DMS 273 treated with DMSO at 0.1 percent for 48 hours (cell line): ENCODE measurements at regions not wholly inside any gene's neighbourhood (a gene's known extent, or its start where the extent isn't known, plus 50 kb on each side); places are given as distances from the start of the nearest gene placed in this dataset.
"Not testable (repeated sequence)": the region's sequence is repeated elsewhere in the genome, so short reads cannot be mapped to it uniquely, and the experiment has no call there.

Source experiments
- DNase-seq: peaks from one replicate; lab custom pipeline; 2025; lab: John Stamatoyannopoulos, UW

- no peak for DNase-seq
Observed at GRCh38 chr5:8805653-8806052, 740.2 kb downstream of the SEMA5A start.

DNA sequence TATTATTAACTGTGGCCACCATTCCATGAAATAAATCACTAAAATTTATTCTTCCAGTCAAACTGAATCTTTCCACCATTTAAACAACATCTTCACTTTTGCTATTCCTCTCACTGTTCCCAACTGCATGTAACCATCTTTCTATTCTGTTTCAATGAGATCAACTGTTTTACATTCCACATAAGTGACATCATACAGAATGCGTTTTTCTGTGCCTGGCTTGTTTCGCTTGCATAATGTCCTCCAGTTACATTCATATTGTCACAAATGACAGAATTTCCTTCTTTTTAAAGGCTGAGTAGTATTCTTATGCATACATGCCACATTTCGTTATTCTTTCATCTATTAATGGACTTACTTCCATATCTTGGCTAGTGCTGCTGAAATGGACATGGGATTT is 738.2 kb downstream of the SEMA5A start:
- DNase-seq, result no peak

GRCh38 chr5:8811581-8811980 is 734.3 kb downstream of the SEMA5A start:
- no peak for DNase-seq

DNA sequence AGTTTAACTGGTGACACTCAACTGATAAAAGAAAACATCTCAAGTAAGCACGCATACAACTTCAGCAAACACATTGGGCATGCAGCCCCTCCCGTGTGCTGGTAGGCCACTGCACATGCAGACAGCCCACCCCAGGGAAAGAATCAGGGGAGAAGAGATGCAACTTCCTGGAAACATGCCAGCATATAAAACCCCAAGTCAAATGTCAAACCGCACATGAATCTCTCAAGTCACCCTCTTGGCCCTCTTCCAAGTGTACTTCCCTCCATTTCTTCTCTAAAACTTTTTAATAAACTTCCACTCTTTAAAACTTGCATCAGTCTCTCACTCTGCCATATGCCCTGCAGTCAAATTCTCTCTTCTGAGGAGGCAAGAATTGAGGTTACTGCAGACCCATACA is 732.7 kb downstream of the SEMA5A start:
- DNase-seq, result no peak

DNA sequence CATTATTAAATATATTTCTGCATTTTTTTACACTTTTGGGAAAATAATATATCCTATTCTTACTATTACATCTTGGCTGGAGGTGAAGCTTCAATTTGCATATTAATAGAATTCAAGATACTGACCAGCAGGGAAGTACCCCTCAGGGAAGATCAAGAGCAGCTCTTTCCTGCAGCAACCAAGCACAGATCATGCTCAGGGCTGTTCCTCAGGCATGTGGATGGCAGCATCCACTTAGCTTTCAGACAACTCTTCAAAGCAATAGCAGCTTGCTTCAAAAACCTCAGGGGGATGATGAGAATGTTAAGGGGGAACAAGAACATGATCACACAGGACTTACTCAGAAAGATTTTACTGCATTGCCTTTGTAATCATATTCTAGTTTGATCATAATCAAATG is 731.8 kb downstream of the SEMA5A start:
- DNase-seq, result no peak

GRCh38 chr5:8824371-8824770 is 721.5 kb downstream of the SEMA5A start:
- DNase-seq, result no peak

GRCh38 chr5:8825139-8825757 is 720.6 kb downstream of the SEMA5A start:
- DNase-seq, result no peak

GRCh38 chr5:8826508-8826907 is 719.4 kb downstream of the SEMA5A start:
- no peak for DNase-seq

GRCh38 chr5:8827696-8828095 is 718.2 kb downstream of the SEMA5A start:
- no peak for DNase-seq

GRCh38 chr5:8828596-8829322 is 717.1 kb downstream of the SEMA5A start:
- no peak for DNase-seq

DNA sequence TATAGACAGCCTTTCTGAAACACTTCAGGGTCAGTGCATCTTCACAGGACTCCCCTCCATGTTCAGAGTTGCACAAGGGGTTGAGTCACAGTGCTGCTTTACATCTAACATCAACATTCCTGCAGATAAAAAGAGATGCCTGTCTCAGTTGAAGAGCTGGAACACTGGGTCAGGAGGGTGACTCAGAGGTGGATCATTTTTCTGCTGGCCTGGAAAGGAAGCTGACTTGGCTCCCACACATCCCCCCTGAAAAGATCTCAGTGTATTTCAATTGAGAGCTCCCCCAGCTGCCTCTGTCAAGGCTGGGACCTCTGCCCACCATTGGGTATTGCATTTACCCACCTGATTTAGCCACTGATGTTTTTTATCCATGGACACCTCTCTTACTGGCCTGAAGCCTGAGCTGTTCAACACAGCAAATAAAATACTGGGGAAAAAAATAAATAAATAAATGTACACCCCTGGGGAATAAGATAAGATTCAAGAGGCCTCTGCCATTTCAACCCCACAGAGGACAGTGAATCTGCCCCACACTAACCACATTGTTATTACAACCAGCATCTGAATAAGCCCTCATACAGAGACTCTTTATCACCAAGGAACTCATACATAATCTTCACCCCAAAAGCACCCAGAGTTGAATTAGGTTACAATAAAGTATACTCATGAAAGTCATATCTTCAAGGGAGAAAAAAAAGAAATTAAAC is 716.4 kb downstream of the SEMA5A start:
- no peak for DNase-seq

DNA sequence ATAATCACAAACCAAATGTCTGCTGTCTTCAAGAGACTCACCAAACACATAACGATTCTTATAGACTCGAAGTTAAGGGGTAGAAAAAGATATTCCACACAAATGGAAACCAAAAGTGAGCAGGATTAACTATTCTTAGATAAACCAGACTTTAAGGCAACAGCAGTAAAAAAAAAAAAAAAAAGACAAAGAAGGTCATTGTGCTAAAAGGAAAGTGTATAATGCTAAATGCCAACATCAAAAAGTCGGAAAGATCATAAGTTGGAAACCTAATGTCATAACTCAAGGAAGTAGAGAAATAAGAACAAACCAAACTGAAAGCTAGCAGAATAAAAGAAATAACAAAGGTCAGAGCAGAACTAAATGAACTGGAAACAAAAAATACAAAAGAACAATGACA is 714.6 kb downstream of the SEMA5A start:
- no peak for DNase-seq

DNA sequence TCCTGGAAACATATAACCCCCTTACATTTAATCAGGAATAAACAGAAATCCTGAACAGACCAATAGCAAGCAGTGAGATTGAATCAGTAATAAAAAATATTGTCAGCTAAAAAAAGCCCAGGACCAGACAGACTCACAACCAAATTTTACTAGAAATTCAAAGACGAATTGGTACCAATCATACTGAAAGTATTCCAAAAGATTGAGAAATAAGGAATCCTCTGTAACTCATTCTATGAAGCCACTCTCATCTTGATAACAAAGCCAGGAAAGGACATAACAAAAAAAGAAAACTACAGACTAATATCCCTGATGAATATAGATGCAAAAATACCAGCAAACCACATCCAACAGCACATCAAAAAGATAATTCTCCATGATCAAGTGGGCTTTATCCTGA is 714.0 kb downstream of the SEMA5A start:
- no peak for DNase-seq

DNA sequence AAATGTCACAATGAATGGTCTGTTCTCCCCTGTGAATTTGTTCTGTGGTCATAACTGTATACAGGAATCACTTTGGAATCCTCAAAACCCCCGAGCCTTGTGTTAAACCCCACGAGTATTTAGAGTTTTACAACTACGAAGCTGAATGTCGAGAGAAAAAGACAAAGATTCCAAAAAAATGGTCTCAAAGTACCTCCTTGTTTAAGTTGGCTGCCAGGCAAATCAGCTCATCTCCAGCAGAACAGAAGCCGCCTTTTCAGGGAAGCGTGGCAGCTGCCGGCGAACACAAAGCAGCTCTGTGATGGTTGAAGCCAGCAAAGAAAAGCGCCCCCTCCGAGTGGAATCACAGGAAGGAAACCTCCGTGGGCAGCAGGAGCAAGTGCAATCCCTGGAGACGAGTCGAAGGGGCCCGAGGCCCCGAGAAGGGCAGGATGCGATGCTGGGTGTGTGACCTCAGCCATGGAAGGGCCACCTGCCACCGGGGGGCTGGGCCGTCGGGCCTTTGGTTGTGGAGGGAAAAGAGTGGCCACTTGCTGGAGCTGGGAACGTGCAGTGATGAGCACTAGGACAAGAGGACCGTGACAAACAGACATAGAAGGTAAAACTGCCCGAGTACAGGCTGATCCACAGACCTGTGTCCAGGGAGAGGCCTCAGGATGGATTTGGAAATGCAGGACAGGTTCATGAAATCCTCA is 706.4 kb downstream of the SEMA5A start:
- no peak for DNase-seq

- no peak for DNase-seq
Observed at GRCh38 chr5:8840237-8840636, 705.6 kb downstream of the SEMA5A start.

DNA sequence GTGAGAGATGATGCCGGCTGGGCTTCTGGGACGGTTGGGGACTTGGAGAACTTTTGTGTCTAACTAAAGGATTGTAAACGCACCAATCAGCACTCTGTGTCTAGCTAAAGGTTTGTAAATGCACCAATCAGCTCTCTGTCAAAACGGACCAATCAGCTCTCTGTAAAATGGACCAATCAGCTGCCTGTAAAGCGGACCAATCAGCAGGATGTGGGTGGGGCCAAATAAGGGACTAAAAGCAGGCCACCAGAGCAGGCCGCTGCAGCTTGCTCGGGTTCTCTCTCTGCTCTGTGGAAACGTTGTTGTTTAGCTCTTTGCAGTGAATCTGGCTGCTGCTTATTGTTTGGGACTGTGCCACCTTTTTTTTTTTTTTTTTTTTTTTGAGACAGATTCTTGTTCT is 705.1 kb downstream of the SEMA5A start:
- DNase-seq, result not testable (repeated sequence)

GRCh38 chr5:8842971-8843551 is 702.8 kb downstream of the SEMA5A start:
- DNase-seq, result no peak

GRCh38 chr5:8843771-8844170 is 702.1 kb downstream of the SEMA5A start:
- no peak for DNase-seq

DNA sequence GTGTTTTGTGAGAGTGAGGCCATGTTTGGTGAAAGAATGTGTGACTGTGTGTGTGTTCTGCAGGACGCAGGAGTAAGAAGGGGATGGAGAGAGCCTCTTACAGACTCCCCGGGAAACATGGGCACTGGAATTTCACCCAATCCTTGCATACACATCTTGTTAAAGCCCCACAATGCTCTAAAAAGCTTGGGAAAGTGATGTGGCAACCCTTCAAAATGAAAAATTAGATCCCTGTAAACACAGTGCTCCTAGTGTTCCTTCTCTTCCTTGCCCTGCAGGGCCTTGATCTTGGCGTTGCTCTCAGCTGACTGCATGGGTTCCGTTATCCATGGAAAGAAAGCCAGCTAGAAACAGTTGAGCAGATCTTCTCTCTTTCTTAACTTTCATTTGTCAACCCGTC is 701.7 kb downstream of the SEMA5A start:
- DNase-seq, result no peak

DNA sequence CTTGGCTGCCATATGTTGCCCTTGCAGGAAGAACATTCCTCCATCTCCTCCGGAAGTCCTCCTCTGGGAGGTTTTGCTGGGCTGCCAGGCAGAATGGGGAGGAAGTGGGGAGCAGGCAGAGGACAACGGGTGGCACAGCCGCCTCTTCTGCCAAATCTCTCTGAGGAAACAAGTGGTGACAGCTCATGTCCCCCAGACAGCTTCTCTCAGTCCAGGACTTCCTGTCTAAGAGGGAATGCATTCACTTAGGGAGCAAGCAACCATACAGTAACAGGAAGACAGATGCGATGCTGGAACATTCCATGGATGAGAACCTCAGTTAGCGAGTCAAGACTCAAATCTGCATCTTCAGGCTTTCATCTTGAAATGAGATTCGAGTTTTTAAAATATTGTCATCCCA is 701.0 kb downstream of the SEMA5A start:
- no peak for DNase-seq

DNA sequence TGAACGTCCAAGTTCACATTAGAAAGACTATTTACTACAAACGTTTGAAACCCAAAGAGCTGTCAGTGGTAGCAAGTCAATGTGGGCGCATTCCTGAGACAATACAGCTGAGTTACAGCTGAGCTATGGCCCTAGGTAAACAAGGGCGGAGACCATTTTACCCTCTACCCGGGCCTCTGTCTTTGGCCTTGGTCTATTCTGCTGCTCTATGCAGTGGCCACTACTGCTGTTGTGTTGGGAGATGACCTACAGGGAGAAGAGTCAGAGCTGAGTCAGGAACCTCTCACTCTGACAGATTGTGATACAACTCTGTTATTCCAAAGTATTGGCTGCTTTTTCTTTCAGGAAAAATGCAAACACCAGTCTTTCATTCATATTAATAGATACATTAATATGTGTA is 700.6 kb downstream of the SEMA5A start:
- DNase-seq, result no peak

- no peak for DNase-seq
Observed at GRCh38 chr5:8848366-8848765, 697.5 kb downstream of the SEMA5A start.
